GM10248 (cell line): ENCODE measurements at regions not wholly inside any gene's neighbourhood (a gene's known extent, or its start where the extent isn't known, plus 50 kb on each side); places are given as distances from the start of the nearest gene placed in this dataset.

Source experiments
- CTCF ChIA-PET: fragments of 300-600 bp; sonication (Branson Sonifier 250); formaldehyde crosslinking; extraction: SDS; loops from one replicate; lab custom pipeline; 2021; ENCODE audit warnings: antibody characterized with exemption; lab: Yijun Ruan, JAX
- POLR2A ChIA-PET: fragments of 350-650 bp; sonication (Branson Sonifier 250); formaldehyde crosslinking; extraction: SDS; loops from one replicate; lab custom pipeline; 2020; ENCODE audit warnings: antibody characterized with exemption; lab: Yijun Ruan, JAX
- DNase-seq: peaks from one replicate; pipeline ENCODE4 v3.0.0; 2012; ENCODE audit errors: extremely low spot score
- CTCF ChIP-seq: IDR thresholded peaks from 2 replicates; pipeline ENCODE4 v1.5.1; 2012; ENCODE audit warnings: mild to moderate bottlenecking, low read depth; ENCODE audit errors: extremely low read depth, missing control alignments, control extremely low read depth

- ChIA-PET POLR2A (no interaction called here), CTCF (no interaction called here)
- DNase-seq, result no peak
- TF ChIP-seq CTCF, result no peak
Observed at GRCh38 chr2:797993-798392, 120.8 kb upstream of the TMEM18 start.

DNA sequence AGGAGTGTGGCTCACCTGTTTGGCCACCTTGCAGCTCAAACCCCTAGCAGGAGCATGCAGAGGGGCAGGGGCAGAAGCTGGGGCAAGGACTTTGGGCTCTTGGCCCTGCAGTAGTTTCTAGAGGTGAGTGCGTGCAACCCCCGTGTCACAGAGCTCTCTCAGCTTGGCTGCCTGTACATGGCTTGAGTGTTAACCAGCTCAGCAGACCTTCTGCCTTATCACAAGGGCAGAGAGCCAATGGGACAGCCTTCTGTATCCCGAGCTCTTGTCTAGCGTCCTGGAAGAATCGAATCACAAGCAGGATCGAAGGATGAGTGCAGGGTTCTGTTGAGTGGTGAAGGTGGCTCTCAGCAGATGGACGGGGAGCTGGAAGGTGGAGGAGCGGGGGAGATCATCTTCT, 120.3 kb upstream of the TMEM18 start:
- no peak for DNase-seq
- ChIA-PET CTCF (no interaction called here), POLR2A (no interaction called here)
- no peak for TF ChIP-seq CTCF

GRCh38 chr2:796141-796985, 119.2 kb upstream of the TMEM18 start:
- DNase-seq, result no peak
- TF ChIP-seq CTCF, result no peak
- ChIA-PET CTCF (no interaction called here), POLR2A (no interaction called here)

GRCh38 chr2:795531-796041, 118.4 kb upstream of the TMEM18 start:
- DNase-seq, result no peak
- CTCF ChIA-PET, result no interaction called here
- POLR2A ChIA-PET, result no interaction called here
- TF ChIP-seq CTCF, result no peak

DNA sequence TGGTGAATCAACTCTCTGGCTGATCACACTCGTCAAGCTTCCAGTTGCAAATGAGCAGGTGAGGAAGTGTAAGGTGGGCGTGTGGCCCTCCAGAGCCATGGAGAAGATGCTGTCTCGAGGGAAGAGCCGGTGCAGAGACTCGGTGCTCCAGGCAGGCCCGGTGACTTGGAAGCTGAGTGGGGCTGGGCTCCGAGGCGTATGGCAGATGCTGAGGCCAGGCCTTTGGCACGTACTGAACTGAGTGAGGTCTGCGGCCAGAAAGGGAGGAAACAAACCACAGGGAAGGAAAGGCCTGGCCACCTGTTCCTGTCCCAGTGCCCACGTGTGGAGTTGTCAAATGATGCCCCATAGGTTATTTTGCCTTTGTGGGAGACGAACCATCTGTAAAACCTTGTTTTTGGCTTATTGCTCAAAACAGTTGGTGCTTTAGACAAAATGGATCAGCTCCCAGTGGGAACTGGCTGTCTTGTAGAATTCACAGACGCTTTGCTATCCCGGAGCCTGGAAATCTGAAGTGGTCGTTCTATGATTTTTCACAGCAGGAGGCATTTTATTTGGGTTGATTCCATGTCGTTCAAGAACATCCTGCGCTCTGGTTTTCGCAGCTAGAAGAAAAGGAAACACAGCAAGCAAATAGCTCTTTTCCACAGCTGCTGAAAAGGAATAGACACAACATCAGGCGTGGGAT, 117.5 kb upstream of the TMEM18 start:
- no peak for TF ChIP-seq CTCF
- no peak for DNase-seq
- CTCF ChIA-PET, result no interaction called here
- POLR2A ChIA-PET, result no interaction called here

DNA sequence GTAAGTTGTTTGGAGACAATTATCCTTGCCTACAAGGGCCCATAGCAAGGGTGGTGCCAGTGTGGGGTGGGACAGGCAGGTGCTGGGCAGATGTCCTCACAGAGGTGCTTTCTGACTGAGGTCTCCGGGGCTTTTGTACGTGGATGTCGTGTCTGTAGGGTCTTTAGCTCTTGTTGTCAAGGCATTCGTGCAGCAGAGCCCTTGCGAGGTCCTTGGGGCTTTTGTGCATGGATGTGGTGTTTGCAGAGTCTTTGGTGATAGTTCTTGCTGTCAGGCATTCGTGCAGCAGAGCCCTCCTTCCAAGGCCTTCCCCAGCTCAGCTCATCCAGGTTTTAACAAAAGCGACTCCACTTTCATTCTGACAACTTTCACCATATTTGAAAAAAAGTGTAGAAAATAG, 116.0 kb upstream of the TMEM18 start:
- POLR2A ChIA-PET, result no interaction called here
- no peak for TF ChIP-seq CTCF
- no peak for DNase-seq
- CTCF ChIA-PET, result no interaction called here
